Effector CD8-positive, alpha-beta T cell (primary cell): ENCODE measurements at regions not wholly inside any gene's neighbourhood (a gene's known extent, or its start where the extent isn't known, plus 50 kb on each side); places are given as distances from the start of the nearest gene placed in this dataset.
A peak's percentile ranks its signal among the peaks of the same experiment; 100 is the strongest.

ENCODE experiments used
- DNase-seq: peaks from one replicate; lab custom pipeline; 2025; lab: John Stamatoyannopoulos, UW

GRCh38 chr4:122034619-122035018, 82.8 kb upstream of the TRPC3 start:
- DNase-seq = no peak

- no peak for DNase-seq
Observed at GRCh38 chr4:122027203-122027602, 75.3 kb upstream of the TRPC3 start.

GRCh38 chr4:122017296-122017695, 65.4 kb upstream of the TRPC3 start:
- no peak for DNase-seq

GRCh38 chr4:122015203-122015602, 63.3 kb upstream of the TRPC3 start:
- DNase-seq = no peak

- DNase-seq = no peak
Observed at GRCh38 chr4:122012735-122013134, 60.9 kb upstream of the TRPC3 start.

GRCh38 chr4:122010610-122011009, 58.8 kb upstream of the TRPC3 start:
- DNase-seq = no peak

- no peak for DNase-seq
Observed at GRCh38 chr4:122009524-122009923, 57.7 kb upstream of the TRPC3 start.

GRCh38 chr4:122007016-122007415, 55.2 kb upstream of the TRPC3 start:
- DNase-seq = no peak

- no peak for DNase-seq
Observed at GRCh38 chr4:122005064-122005755, 53.4 kb upstream of the TRPC3 start.

GRCh38 chr4:122003335-122003734, 51.5 kb upstream of the TRPC3 start:
- DNase-seq = peak; percentile 3
